Nephron progenitor cell (in vitro differentiated cells): ENCODE measurements at regions not wholly inside any gene's neighbourhood (a gene's known extent, or its start where the extent isn't known, plus 50 kb on each side); places are given as distances from the start of the nearest gene placed in this dataset.

Experiments
- DNase-seq: peaks from one replicate; pipeline ENCODE4 v3.0.0; 2021
- H3K27ac Mint-ChIP-seq: 2 replicates; pipeline ENCODE4 v1.8.0; 2021; ENCODE audit warnings: mild to moderate bottlenecking, moderate library complexity, mixed read lengths
- H3K27me3 Mint-ChIP-seq: 2 replicates; pipeline ENCODE4 v1.8.0; 2021; ENCODE audit warnings: mild to moderate bottlenecking, low read depth, mixed read lengths; ENCODE audit not compliant: poor library complexity
- H3K36me3 Mint-ChIP-seq: 2 replicates; pipeline ENCODE4 v1.8.0; 2021; ENCODE audit warnings: low read depth, mixed read lengths
- H3K4me1 Mint-ChIP-seq: 2 replicates; pipeline ENCODE4 v1.8.0; 2021; ENCODE audit warnings: mixed read lengths
- H3K4me3 Mint-ChIP-seq: 2 replicates; pipeline ENCODE4 v1.8.0; 2021; ENCODE audit warnings: mild to moderate bottlenecking, moderate library complexity, mixed read lengths
- H3K9me3 Mint-ChIP-seq: 2 replicates; pipeline ENCODE4 v1.8.0; 2021; ENCODE audit warnings: mild to moderate bottlenecking, moderate library complexity, mixed read lengths
- CTCF ChIP-seq: fragments of 200-600 bp; sonication (generic); IDR thresholded peaks from 2 replicates; pipeline ENCODE4 v1.5.0; 2021; ENCODE audit warnings: antibody characterized with exemption

GRCh38 chr3:141431411-141432378 lies 55.1 kb upstream of the RASA2 start:
- Mint-ChIP-seq H3K27ac (peak overlapping the region; percentile 75), H3K36me3 (peaks cover 5% of the 10 kb centered on the region), H3K4me1 (peaks cover 49% of the 10 kb centered on the region), H3K4me3 (no peak overlapping the region), H3K9me3 (no peaks in the 10 kb centered on the region), H3K27me3 (no peaks in the 10 kb centered on the region)
- DNase-seq, result no peak
- TF ChIP-seq CTCF, result no peak

- no peak overlapping the region for H3K4me3 Mint-ChIP-seq
- DNase-seq, result no peak
- TF ChIP-seq CTCF, result no peak
- H3K27ac Mint-ChIP-seq, result no peak overlapping the region
- peaks cover 45% of the 10 kb centered on the region for H3K4me1 Mint-ChIP-seq
- H3K9me3 Mint-ChIP-seq, result no peaks in the 10 kb centered on the region
- H3K36me3 Mint-ChIP-seq, result peaks cover 9% of the 10 kb centered on the region
- H3K27me3 Mint-ChIP-seq, result no peaks in the 10 kb centered on the region
Measured at GRCh38 chr3:141432904-141433303, 53.9 kb upstream of the RASA2 start.

GRCh38 chr3:141434255-141434654 lies 52.6 kb upstream of the RASA2 start:
- H3K4me1 Mint-ChIP-seq, result peaks cover 42% of the 10 kb centered on the region
- no peak overlapping the region for H3K4me3 Mint-ChIP-seq
- no peak for TF ChIP-seq CTCF
- no peak for DNase-seq
- no peaks in the 10 kb centered on the region for H3K9me3 Mint-ChIP-seq
- peaks cover 15% of the 10 kb centered on the region for H3K36me3 Mint-ChIP-seq
- no peak overlapping the region for H3K27ac Mint-ChIP-seq
- H3K27me3 Mint-ChIP-seq, result no peaks in the 10 kb centered on the region

- Mint-ChIP-seq H3K4me1 (peaks cover 46% of the 10 kb centered on the region), H3K36me3 (peaks cover 15% of the 10 kb centered on the region), H3K27ac (peak overlapping the region; percentile 6), H3K9me3 (no peaks in the 10 kb centered on the region), H3K4me3 (no peak overlapping the region), H3K27me3 (no peaks in the 10 kb centered on the region)
- DNase-seq, result no peak
- TF ChIP-seq CTCF, result no peak
Measured at GRCh38 chr3:141436180-141436579, 50.6 kb upstream of the RASA2 start.
